SH-SY5Y (cell line): ENCODE measurements at regions not wholly inside any gene's neighbourhood (a gene's known extent, or its start where the extent isn't known, plus 50 kb on each side); places are given as distances from the start of the nearest gene placed in this dataset.

Source experiments
- GATA2 ChIP-seq: IDR thresholded peaks from 2 replicates; pipeline ENCODE4 v1.6.1; 2011; ENCODE audit warnings: mild to moderate bottlenecking, low read depth, low read length
- GATA3 ChIP-seq: IDR thresholded peaks from 2 replicates; pipeline ENCODE4 v1.6.1; 2011; ENCODE audit warnings: low read depth, mild to moderate bottlenecking, low read length, moderate library complexity

GRCh38 chr18:66674286-66674685 lies 70.4 kb upstream of the CDH19 start:
- TF ChIP-seq GATA3 = no peak
- no peak for TF ChIP-seq GATA2
